ENCODE measurements at regions not wholly inside any gene's neighbourhood (a gene's known extent, or its start where the extent isn't known, plus 50 kb on each side); places are given as distances from the start of the nearest gene placed in this dataset.

- no peak for TF ChIP-seq SP1 (IDR thresholded peaks at IDR 0.05; ENCODE audit: low read depth, low read length)
- no peak for TF ChIP-seq RAD21 (IDR thresholded peaks at IDR 0.05; ENCODE audit: insufficient read depth, low read depth, low read length)
- no peak for TF ChIP-seq BRCA1 (IDR thresholded peaks at IDR 0.05; ENCODE audit: low read depth, low read length)
Observed at GRCh38 chr1:224564454-224565084, 51.5 kb upstream of the CNIH3 start (continued).

- Histone ChIP-seq H3K79me2 (ENCODE audit: control insufficient read depth, insufficient read depth, low read length) (no peaks in the 10 kb centered on the region), H4K20me1 (ENCODE audit: control insufficient read depth, insufficient read depth) (no peaks in the 10 kb centered on the region), H2AFZ (ENCODE audit: control insufficient read depth, low read depth, low read length) (no peak overlapping the region), H3K4me3 (no peak overlapping the region), H3K9me3 (replicated peaks; ENCODE audit: control insufficient read depth, insufficient read depth, low read length) (no peaks in the 10 kb centered on the region; the same call in 2 of the 3 replicates), H3K4me2 (ENCODE audit: control insufficient read depth, insufficient read depth) (no peak overlapping the region), H3K36me3 (ENCODE audit: control insufficient read depth in 2 of 2, insufficient read depth in 2 of 2, low read length in 1 of 2) (no peaks in the 10 kb centered on the region), H3K4me1 (ENCODE audit: control insufficient read depth, insufficient read depth, low read length) (no peaks in the 10 kb centered on the region), H3K9ac (ENCODE audit: control insufficient read depth, insufficient read depth, low read length) (no peak overlapping the region), H3K27me3 (replicated peaks in 1 of 2; ENCODE audit: control insufficient read depth in 2 of 2, insufficient read depth in 2 of 2, low read length in 1 of 2) (no peaks in the 10 kb centered on the region), H3K27ac (ENCODE audit: control insufficient read depth, insufficient read depth) (no peak overlapping the region)
- POLR2A ChIA-PET, result no interaction called here
- 31% methylated on average over 5 of the region's 5 CpGs for WGBS (ENCODE audit: insufficient coverage, insufficient replicate concordance, low lambda C conversion rate, missing lambda C conversion rate)
- SMC1A ChIA-PET (ENCODE audit: uncharacterized antibody, unreplicated experiment), result no interaction called here
- RAD21 ChIA-PET (ENCODE audit: unreplicated experiment), result no interaction called here
- in situ Hi-C loops (cut with MboI), result no loop called here
- FAIRE-seq (no peak), ATAC-seq (no peak), DNase-seq (ENCODE audit: low read depth, low spot score) (no peak)
- intact Hi-C loops (cut with micrococcal nuclease; ENCODE audit: unreplicated experiment), result no loop called here
- CTCF ChIA-PET, result interaction anchor here (0.6 kb wide), 1 partner anchor 13 kb away, joined by 3 read pairs; no protein-coding TSS in a partner anchor
- no TSS peak for BruUV-seq (replicated peaks)
- no peak for TF ChIP-seq KAT2A (conservative IDR thresholded peaks at IDR 0.05; ENCODE audit: control insufficient read depth, low read depth, low read length)
- TF ChIP-seq HDAC2 (IDR thresholded peaks at IDR 0.05), result no peak
- TF ChIP-seq SUPT20H (IDR thresholded peaks at IDR 0.05; ENCODE audit: borderline replicate concordance, control insufficient read depth, low read depth, low read length), result no peak
- no peak for TF ChIP-seq RFX5 (IDR thresholded peaks at IDR 0.05; ENCODE audit: low read depth, low read length)
- no peak for TF ChIP-seq PRDM15 (CRISPR knock-in tag; IDR thresholded peaks at IDR 0.05)
- no peak for TF ChIP-seq PKNOX1 (IDR thresholded peaks at IDR 0.05)
- no peak for TF ChIP-seq MTA2 (IDR thresholded peaks at IDR 0.05; ENCODE audit: low read depth)
- no peak for TF ChIP-seq HSF1 (IDR thresholded peaks at IDR 0.05; ENCODE audit: low read depth, low read length)
- no peak for TF ChIP-seq BACH1 (IDR thresholded peaks at IDR 0.05; ENCODE audit: borderline replicate concordance)
- TF ChIP-seq HDGF (IDR thresholded peaks at IDR 0.05), result no peak
- TF ChIP-seq ASH2L (IDR thresholded peaks at IDR 0.05; ENCODE audit: borderline replicate concordance, low read depth), result no peak
- TF ChIP-seq SIX5 (IDR thresholded peaks at IDR 0.05; ENCODE audit: low read depth, low read length, severe bottlenecking), result no peak
- TF ChIP-seq JUND (IDR thresholded peaks at IDR 0.05; ENCODE audit: low read depth, low read length), result no peak
Observed at GRCh38 chr1:224565186-224565585, 50.9 kb upstream of the CNIH3 start.

Data from GM12878 (cell line).